ENCODE measurements at regions not wholly inside any gene's neighbourhood (a gene's known extent, or its start where the extent isn't known, plus 50 kb on each side); places are given as distances from the start of the nearest gene placed in this dataset.

DNA sequence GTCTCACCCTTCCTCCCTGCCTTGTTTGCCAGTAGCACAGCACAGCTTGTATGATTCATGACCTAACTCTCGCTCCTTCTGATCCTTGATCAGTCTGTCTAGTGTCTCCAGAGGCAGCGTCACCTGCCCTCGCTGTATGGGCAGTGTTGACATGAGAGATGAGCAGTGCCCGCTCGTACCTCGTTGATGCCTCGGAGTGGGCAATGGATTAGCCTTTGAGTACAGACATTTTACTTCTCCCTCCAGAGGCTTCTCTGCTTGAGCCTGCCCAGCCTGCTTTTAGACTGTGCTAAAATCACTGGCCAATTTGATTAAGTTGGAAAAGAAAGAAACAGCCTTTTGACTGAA lies 569.0 kb downstream of the NTRK3 start:
- TF ChIP-seq CTCF (IDR thresholded peaks at IDR 0.05; ENCODE audit: insufficient read depth, low read length) (no peak), POLR2AphosphoS5 (IDR thresholded peaks at IDR 0.05; ENCODE audit: low read depth) (no peak), SPI1 (IDR thresholded peaks at IDR 0.05; ENCODE audit: borderline replicate concordance, low read depth) (no peak), GABPA (IDR thresholded peaks at IDR 0.05; ENCODE audit: low read depth) (no peak)

Data from HL-60 (cell line).